ENCODE measurements at regions not wholly inside any gene's neighbourhood (a gene's known extent, or its start where the extent isn't known, plus 50 kb on each side); places are given as distances from the start of the nearest gene placed in this dataset.
A peak's percentile ranks its signal among the peaks of the same experiment; 100 is the strongest.

DNA sequence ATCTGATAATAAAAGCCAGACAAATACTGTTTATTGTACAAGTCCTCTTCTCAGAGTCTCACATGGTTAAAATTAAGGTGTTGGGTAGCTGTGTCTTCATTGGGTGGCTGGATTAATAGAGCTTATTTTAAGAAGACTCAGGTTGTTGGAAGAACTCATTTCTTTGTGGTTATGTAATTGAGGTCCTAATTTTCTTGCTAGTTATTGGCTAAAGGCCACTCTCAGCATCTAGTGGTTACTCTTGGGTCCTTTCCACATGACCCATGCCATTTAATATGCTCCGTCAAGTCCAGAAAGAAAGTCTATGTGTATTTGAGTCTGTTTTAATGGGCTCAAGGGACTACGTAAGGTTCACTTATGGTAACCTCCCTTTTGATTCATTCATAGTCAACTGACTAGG lies 1668.6 kb upstream of the AGA start:
- 94 to 97% methylated on average over 2 of the region's 2 CpGs for WGBS, 2 donors
- Histone ChIP-seq H3K9me3 (ENCODE audit: control insufficient read depth in 4 of 4, insufficient read depth in 3 of 4, low read length in 3 of 4) (no peaks in the 10 kb centered on the region), H3K27me3 (ENCODE audit: control insufficient read depth in 3 of 3, insufficient read depth in 3 of 3, low read length in 2 of 3) (no peaks in the 10 kb centered on the region), H3K36me3 (ENCODE audit: control insufficient read depth in 4 of 4, insufficient read depth in 4 of 4, low read length in 4 of 4) (no peaks in the 10 kb centered on the region), H3K27ac (ENCODE audit: low read depth in 1 of 2, low read length in 1 of 2) (no peak overlapping the region), H3K4me1 (ENCODE audit: control insufficient read depth in 5 of 5, insufficient read depth in 5 of 5, low read length in 5 of 5) (peaks cover 0 to 3% (median 0%) of the 10 kb centered on the region in 5 donors), H3K9ac (ENCODE audit: insufficient read depth in 1 of 2, low read length in 2 of 2) (no peak overlapping the region), H3K4me3 (no peak overlapping the region)
- TF ChIP-seq, protein P1, sequence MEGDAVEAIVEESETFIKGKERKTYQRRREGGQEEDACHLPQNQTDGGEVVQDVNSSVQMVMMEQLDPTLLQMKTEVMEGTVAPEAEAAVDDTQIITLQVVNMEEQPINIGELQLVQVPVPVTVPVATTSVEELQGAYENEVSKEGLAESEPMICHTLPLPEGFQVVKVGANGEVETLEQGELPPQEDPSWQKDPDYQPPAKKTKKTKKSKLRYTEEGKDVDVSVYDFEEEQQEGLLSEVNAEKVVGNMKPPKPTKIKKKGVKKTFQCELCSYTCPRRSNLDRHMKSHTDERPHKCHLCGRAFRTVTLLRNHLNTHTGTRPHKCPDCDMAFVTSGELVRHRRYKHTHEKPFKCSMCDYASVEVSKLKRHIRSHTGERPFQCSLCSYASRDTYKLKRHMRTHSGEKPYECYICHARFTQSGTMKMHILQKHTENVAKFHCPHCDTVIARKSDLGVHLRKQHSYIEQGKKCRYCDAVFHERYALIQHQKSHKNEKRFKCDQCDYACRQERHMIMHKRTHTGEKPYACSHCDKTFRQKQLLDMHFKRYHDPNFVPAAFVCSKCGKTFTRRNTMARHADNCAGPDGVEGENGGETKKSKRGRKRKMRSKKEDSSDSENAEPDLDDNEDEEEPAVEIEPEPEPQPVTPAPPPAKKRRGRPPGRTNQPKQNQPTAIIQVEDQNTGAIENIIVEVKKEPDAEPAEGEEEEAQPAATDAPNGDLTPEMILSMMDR (IDR thresholded peaks at IDR 0.05; ENCODE audit: control extremely low read depth, extremely low read depth), result no peak
- no peak for DNase-seq
- ATAC-seq (ENCODE audit: insufficient read depth, low FRiP score), result no peak

GRCh38 chr4:179112441-179113170 lies 1670.4 kb upstream of the AGA start:
- Histone ChIP-seq H3K27me3 (ENCODE audit: control insufficient read depth in 3 of 3, insufficient read depth in 3 of 3, low read length in 2 of 3) (no peaks in the 10 kb centered on the region), H3K36me3 (ENCODE audit: control insufficient read depth in 4 of 4, insufficient read depth in 4 of 4, low read length in 4 of 4) (no peaks in the 10 kb centered on the region), H3K9me3 (ENCODE audit: control insufficient read depth in 4 of 4, insufficient read depth in 3 of 4, low read length in 3 of 4) (no peaks in the 10 kb centered on the region), H3K4me1 (ENCODE audit: control insufficient read depth in 5 of 5, insufficient read depth in 5 of 5, low read length in 5 of 5) (peaks cover 0 to 12% (median 0%) of the 10 kb centered on the region in 5 donors), H3K9ac (ENCODE audit: insufficient read depth in 1 of 2, low read length in 2 of 2) (no peak overlapping the region), H3K4me3 (no peak overlapping the region), H3K27ac (ENCODE audit: low read depth in 1 of 2, low read length in 1 of 2) (no peak overlapping the region)
- no peak for ATAC-seq (ENCODE audit: insufficient read depth, low FRiP score)
- TF ChIP-seq, protein P1 (IDR thresholded peaks at IDR 0.05; ENCODE audit: control extremely low read depth, extremely low read depth), result no peak
- 60 to 70% methylated on average over 5 of the region's 5 CpGs for WGBS, 2 donors
- DNase-seq, result no peak

DNA sequence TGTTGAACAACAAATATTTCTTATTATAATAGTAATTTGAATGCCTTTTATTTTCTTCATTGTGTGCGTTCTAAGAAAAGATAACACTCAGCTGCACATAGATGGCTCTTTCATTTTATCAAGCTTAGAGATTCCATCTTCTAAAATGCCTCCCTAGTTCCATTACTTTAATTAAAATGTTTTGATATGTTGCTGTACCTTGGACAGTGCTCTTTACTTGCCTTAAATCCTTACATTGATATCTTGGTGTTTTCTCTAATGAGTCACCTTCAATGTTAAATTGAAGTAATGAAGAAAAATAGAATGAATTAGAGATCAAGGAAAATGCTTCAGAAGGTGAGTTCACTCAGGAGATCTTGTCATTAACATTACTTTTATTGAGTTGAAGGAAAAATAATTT lies 1672.4 kb upstream of the AGA start:
- WGBS, 2 donors, result 90 to 92% methylated on average over 1 of the region's 1 CpG
- DNase-seq (no peak), ATAC-seq (ENCODE audit: insufficient read depth, low FRiP score) (no peak)
- Histone ChIP-seq H3K36me3 (ENCODE audit: control insufficient read depth in 4 of 4, insufficient read depth in 4 of 4, low read length in 4 of 4) (no peaks in the 10 kb centered on the region), H3K27me3 (ENCODE audit: control insufficient read depth in 3 of 3, insufficient read depth in 3 of 3, low read length in 2 of 3) (no peaks in the 10 kb centered on the region), H3K4me3 (no peak overlapping the region), H3K9ac (ENCODE audit: insufficient read depth in 1 of 2, low read length in 2 of 2) (no peak overlapping the region), H3K27ac (ENCODE audit: low read depth in 1 of 2, low read length in 1 of 2) (no peak overlapping the region), H3K4me1 (ENCODE audit: control insufficient read depth in 5 of 5, insufficient read depth in 5 of 5, low read length in 5 of 5) (peaks cover 0 to 12% (median 0%) of the 10 kb centered on the region in 5 donors), H3K9me3 (ENCODE audit: control insufficient read depth in 4 of 4, insufficient read depth in 3 of 4, low read length in 3 of 4) (no peaks in the 10 kb centered on the region)
- TF ChIP-seq, protein P1 (IDR thresholded peaks at IDR 0.05; ENCODE audit: control extremely low read depth, extremely low read depth), result no peak

DNA sequence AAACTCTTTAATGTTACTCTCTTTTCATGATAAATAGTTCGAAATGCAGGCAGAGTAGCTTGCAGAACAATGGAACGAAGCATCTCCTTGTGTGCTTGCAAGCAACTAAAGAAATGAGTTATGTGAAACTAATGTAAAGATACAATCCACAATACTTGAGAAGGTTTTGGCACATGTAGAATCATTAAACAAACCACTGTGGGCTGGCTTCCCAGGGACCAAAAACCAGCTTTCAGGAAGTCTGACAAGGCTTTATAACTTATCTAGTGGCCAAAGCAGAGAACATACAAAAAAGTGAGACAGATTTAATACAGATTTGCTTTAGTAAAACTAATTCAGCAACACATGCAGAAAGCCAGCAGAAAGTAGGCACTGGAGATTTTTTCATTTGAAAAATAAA lies 1673.8 kb upstream of the AGA start:
- H3K9ac ChIP-seq (ENCODE audit: insufficient read depth in 1 of 2, low read length in 2 of 2), result no peak overlapping the region
- no peaks in the 10 kb centered on the region for H3K9me3 ChIP-seq (ENCODE audit: control insufficient read depth in 4 of 4, insufficient read depth in 3 of 4, low read length in 3 of 4)
- no peak overlapping the region for H3K27ac ChIP-seq (ENCODE audit: low read depth in 1 of 2, low read length in 1 of 2)
- no peaks in the 10 kb centered on the region for H3K27me3 ChIP-seq (ENCODE audit: control insufficient read depth in 3 of 3, insufficient read depth in 3 of 3, low read length in 2 of 3)
- H3K36me3 ChIP-seq (ENCODE audit: control insufficient read depth in 4 of 4, insufficient read depth in 4 of 4, low read length in 4 of 4), result no peaks in the 10 kb centered on the region
- ATAC-seq (ENCODE audit: insufficient read depth, low FRiP score) (no peak), DNase-seq (peak; percentile 44 to 88 (median 76))
- TF ChIP-seq, protein P1 (IDR thresholded peaks at IDR 0.05; ENCODE audit: control extremely low read depth, extremely low read depth), result no peak
- WGBS, 2 donors, result 56 to 79% methylated on average over 2 of the region's 2 CpGs
- H3K4me3 ChIP-seq, result no peak overlapping the region
- peaks cover 0 to 12% (median 0%) of the 10 kb centered on the region in 5 donors for H3K4me1 ChIP-seq (ENCODE audit: control insufficient read depth in 5 of 5, insufficient read depth in 5 of 5, low read length in 5 of 5)
